ENCODE measurements at regions not wholly inside any gene's neighbourhood (a gene's known extent, or its start where the extent isn't known, plus 50 kb on each side); places are given as distances from the start of the nearest gene placed in this dataset.
A peak's percentile ranks its signal among the peaks of the same experiment; 100 is the strongest.

GRCh38 chr1:106998431-106999002 is 58.0 kb upstream of the PRMT6 start:
- in situ Hi-C loops (cut with HindIII; ENCODE audit: low sequenced_read_pairs) = no loop called here
- no peak for DNase-seq (ENCODE audit: low read depth, low spot score)

GRCh38 chr1:107000902-107001301 is 55.6 kb upstream of the PRMT6 start:
- peak; percentile 3 for DNase-seq (ENCODE audit: low read depth, low spot score)
- no peak for TF ChIP-seq CTCF (IDR thresholded peaks at IDR 0.05; ENCODE audit: low read depth, low read length)
- no peak overlapping the region for H3K4me3 ChIP-seq (ENCODE audit: low read depth, low read length)
- in situ Hi-C loops (cut with HindIII; ENCODE audit: low sequenced_read_pairs) = no loop called here

More at GRCh38 chr1:106998431-106999002, 58.0 kb upstream of the PRMT6 start:
- no peak for TF ChIP-seq CTCF (IDR thresholded peaks at IDR 0.05; ENCODE audit: low read depth, low read length)
- no peak overlapping the region for H3K4me3 ChIP-seq (ENCODE audit: low read depth, low read length)

- DNase-seq (ENCODE audit: low read depth, low spot score) = no peak
Observed at GRCh38 chr1:107003972-107004371, 52.5 kb upstream of the PRMT6 start.

GRCh38 chr1:107004421-107004820 is 52.1 kb upstream of the PRMT6 start:
- in situ Hi-C loops (cut with HindIII; ENCODE audit: low sequenced_read_pairs) = no loop called here

More at GRCh38 chr1:107003972-107004371, 52.5 kb upstream of the PRMT6 start:
- no peak overlapping the region for H3K4me3 ChIP-seq (ENCODE audit: low read depth, low read length)
- in situ Hi-C loops (cut with HindIII; ENCODE audit: low sequenced_read_pairs) = no loop called here
- TF ChIP-seq CTCF (IDR thresholded peaks at IDR 0.05; ENCODE audit: low read depth, low read length) = no peak

More at GRCh38 chr1:107004421-107004820, 52.1 kb upstream of the PRMT6 start:
- H3K4me3 ChIP-seq (ENCODE audit: low read depth, low read length) = no peak overlapping the region
- DNase-seq (ENCODE audit: low read depth, low spot score) = no peak
- no peak for TF ChIP-seq CTCF (IDR thresholded peaks at IDR 0.05; ENCODE audit: low read depth, low read length)

All from astrocyte of the spinal cord (primary cell).